Right lobe of liver (tissue), 6 donors: ENCODE measurements at regions not wholly inside any gene's neighbourhood (a gene's known extent, or its start where the extent isn't known, plus 50 kb on each side); places are given as distances from the start of the nearest gene placed in this dataset.
"Not testable (repeated sequence)": the region's sequence is repeated elsewhere in the genome, so short reads cannot be mapped to it uniquely, and the experiment has no call there.

Experiments used
- ATAC-seq, 4 donors: fragments of 200-7000 bp; cut with Tn5 transposase; one replicate each; pipeline ENCODE4 v1.9.1; 2020; ENCODE audit warnings: mild to moderate bottlenecking in 4 of 4, moderate library complexity in 4 of 4
- DNase-seq, 3 donors: peaks; one replicate each; pipeline ENCODE4 v3.0.0-alpha.2; 2020
- H3K27ac ChIP-seq, 3 donors: fragments of 200-600 bp; one replicate each; pipeline ENCODE4 v1.8.0; 2022
- H3K27me3 ChIP-seq, 2 donors: fragments of 200-600 bp; one replicate each; pipeline ENCODE4 v1.8.0; 2022
- H3K36me3 ChIP-seq, 4 donors: fragments of 200-600 bp; sonication (generic) in 1 of 4; one replicate each; pipeline versions ENCODE4 v1.5.1 to v1.8.0; 2017 to 2022; ENCODE audit warnings: control low read depth in 1 of 4
- H3K4me1 ChIP-seq, 4 donors: fragments of 200-600 bp; sonication (generic) in 1 of 4; one replicate each; pipeline versions ENCODE4 v1.5.1 to v1.8.0; 2017 to 2022; ENCODE audit warnings: control low read depth in 1 of 4
- H3K4me3 ChIP-seq, 3 donors: fragments of 200-600 bp; one replicate each; pipeline ENCODE4 v1.8.0; 2022
- H3K9me3 ChIP-seq, 4 donors: fragments of 200-600 bp; sonication (generic) in 1 of 4; one replicate each; pipeline versions ENCODE4 v1.5.1 to v1.8.0; 2017 to 2022; ENCODE audit warnings: control low read depth in 1 of 4
- POLR2A ChIP-seq: fragments of 450-650 bp; IDR thresholded peaks from one replicate; pipeline ENCODE4 v1.6.1; 2017; ENCODE audit warnings: antibody characterized with exemption, mild to moderate bottlenecking
- WGBS: methylation state at CpG from one replicate; pipeline ENCODE4 v1.1.6; 2018; ENCODE audit warnings: low coverage, low lambda C conversion rate; ENCODE audit not compliant: insufficient coverage; ENCODE audit errors: missing lambda C conversion rate; 5-methylcytosine and 5-hydroxymethylcytosine counted together
- intact Hi-C, 2 donors: fragments of 100-400 bp; cut with DNase I; formaldehyde crosslinking; loops; one replicate each; pipeline versions ENCODE4 v1.11.2 to v1.14.1; 2022
- TF ChIP-seq, protein P1 (sequence below), 4 donors: fragments of 200-600 bp in 3 of 4; fragments of 450-650 bp in 1 of 4; IDR thresholded peaks; one replicate each; pipeline versions ENCODE4 v1.5.1 to v1.8.0; 2016 to 2022; ENCODE audit warnings: antibody characterized with exemption in 4 of 4, mild to moderate bottlenecking in 2 of 4
- donor health status: DM: no; HTN: yes; CAD: no.
- donor health status: DM: no; HTN: no; CAD: no.
- donor health status: DM: no; HTN: no; CAD: no.
- donor health status: DM: no; HTN: yes; CAD: no.
- donor health status: DM: no; HTN: yes; CAD: no.

DNA sequence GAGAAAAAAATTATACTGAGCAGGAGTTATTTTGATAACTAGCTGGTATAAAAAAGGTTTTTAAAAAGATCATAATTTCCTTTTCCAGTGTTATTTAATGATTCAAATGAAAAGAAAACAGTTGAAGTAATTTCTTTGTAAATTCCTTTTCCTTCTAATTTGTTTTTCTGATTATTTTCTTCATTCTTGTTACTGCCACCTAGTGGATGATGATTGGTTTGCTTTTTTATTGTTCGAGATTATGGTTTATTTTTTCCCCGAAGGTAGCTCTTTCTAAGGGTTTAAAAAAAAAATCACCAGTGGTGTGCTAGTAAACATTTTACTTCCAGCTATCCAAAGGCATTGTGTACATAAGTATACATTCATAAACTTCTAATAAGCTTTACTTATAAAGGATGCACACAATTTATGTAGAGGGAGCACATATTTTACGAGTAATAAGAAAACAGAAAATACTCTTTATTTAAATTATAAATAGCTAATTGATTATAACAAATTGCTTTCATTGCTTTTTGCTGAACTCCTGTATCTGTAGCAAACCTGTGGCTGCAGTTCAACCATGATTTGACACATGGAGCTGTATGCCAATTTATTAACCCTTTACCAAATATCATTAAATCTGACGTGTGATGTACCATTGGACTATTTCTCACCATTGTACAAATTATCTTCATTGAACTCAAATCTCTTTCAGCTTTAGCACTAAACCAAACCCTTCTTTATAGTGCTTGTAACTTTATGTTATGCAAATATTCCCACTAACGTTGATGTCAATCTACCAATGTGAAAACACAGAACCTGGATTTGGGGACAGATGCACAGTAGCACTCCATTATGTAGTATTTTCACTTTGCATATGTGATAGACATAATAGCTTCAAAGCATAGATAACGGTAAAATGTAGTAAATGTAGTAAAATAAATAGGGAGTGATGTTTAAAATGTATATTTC is 97.8 kb upstream of the ANK2 start:
- H3K4me3 ChIP-seq = no peak overlapping the region
- no peaks in the 10 kb centered on the region for H3K36me3 ChIP-seq
- no peaks in the 10 kb centered on the region for H3K9me3 ChIP-seq
- ATAC-seq = peak in 3 of 4 donors; percentile 24 to 42 (median 33)
- TF ChIP-seq, protein P1, sequence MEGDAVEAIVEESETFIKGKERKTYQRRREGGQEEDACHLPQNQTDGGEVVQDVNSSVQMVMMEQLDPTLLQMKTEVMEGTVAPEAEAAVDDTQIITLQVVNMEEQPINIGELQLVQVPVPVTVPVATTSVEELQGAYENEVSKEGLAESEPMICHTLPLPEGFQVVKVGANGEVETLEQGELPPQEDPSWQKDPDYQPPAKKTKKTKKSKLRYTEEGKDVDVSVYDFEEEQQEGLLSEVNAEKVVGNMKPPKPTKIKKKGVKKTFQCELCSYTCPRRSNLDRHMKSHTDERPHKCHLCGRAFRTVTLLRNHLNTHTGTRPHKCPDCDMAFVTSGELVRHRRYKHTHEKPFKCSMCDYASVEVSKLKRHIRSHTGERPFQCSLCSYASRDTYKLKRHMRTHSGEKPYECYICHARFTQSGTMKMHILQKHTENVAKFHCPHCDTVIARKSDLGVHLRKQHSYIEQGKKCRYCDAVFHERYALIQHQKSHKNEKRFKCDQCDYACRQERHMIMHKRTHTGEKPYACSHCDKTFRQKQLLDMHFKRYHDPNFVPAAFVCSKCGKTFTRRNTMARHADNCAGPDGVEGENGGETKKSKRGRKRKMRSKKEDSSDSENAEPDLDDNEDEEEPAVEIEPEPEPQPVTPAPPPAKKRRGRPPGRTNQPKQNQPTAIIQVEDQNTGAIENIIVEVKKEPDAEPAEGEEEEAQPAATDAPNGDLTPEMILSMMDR (IDR thresholded peaks at IDR 0.05) = peak in 3 of 4 donors; percentile 62 to 68 (median 66)
- no peak for TF ChIP-seq POLR2A
- no peaks in the 10 kb centered on the region for H3K4me1 ChIP-seq
- no peaks in the 10 kb centered on the region for H3K27me3 ChIP-seq
- 26% methylated on average over 6 of the region's 6 CpGs for WGBS
- no peak overlapping the region for H3K27ac ChIP-seq
- DNase-seq = no peak
- intact Hi-C loops = no loop called here

DNA sequence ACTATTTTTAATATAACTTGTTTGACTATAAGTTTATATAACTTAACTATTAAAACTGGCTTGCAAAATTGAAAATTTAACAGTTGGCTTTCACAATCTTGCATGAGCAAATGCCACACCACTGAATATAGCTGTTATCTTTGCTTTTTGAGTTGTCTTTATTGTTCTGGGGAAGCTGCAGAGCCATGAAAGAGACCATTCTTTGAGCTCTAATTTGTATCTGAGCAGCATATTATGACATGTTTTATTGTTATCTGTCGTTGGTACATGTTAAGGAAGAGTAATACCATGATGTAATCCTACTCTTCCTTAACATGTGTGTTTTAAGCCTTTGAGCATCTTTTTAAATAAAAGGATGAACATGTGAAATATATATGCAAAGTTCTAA is 97.1 kb upstream of the ANK2 start:
- WGBS = 26% methylated on average over 1 of the region's 1 CpG
- no peak for TF ChIP-seq POLR2A
- no peak for ATAC-seq
- Histone ChIP-seq H3K27ac (no peak overlapping the region), H3K36me3 (no peaks in the 10 kb centered on the region), H3K9me3 (no peaks in the 10 kb centered on the region), H3K27me3 (no peaks in the 10 kb centered on the region), H3K4me3 (no peak overlapping the region), H3K4me1 (no peaks in the 10 kb centered on the region)
- intact Hi-C loops = no loop called here
- no peak for DNase-seq

DNA sequence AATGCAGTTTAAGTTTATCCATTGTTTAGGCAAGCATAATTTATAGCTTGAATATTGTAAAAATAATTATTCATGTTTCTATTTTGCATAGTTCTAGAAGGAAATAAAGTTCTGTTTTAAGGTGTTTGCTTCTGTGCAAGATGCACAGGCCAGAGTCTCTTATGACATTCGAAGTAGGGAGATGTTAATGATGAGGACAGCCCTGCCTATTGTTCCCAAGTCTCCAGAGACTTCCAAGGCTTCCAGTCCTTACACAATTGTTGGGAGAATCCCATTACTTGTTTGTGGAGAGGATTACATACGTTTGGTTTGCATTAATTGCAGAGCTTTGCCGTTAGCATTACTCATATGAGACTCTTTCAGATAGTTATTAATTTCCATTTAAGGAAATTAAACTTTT is 96.2 kb upstream of the ANK2 start:
- DNase-seq (no peak), ATAC-seq (no peak)
- no peaks in the 10 kb centered on the region for H3K27me3 ChIP-seq
- 55% methylated on average over 3 of the region's 3 CpGs for WGBS
- no peaks in the 10 kb centered on the region for H3K36me3 ChIP-seq
- intact Hi-C loops = no loop called here
- no peaks in the 10 kb centered on the region for H3K9me3 ChIP-seq
- no peaks in the 10 kb centered on the region for H3K4me1 ChIP-seq
- TF ChIP-seq POLR2A = no peak
- TF ChIP-seq, protein P1 (IDR thresholded peaks at IDR 0.05) = no peak
- H3K27ac ChIP-seq = no peak overlapping the region
- H3K4me3 ChIP-seq = no peak overlapping the region

DNA sequence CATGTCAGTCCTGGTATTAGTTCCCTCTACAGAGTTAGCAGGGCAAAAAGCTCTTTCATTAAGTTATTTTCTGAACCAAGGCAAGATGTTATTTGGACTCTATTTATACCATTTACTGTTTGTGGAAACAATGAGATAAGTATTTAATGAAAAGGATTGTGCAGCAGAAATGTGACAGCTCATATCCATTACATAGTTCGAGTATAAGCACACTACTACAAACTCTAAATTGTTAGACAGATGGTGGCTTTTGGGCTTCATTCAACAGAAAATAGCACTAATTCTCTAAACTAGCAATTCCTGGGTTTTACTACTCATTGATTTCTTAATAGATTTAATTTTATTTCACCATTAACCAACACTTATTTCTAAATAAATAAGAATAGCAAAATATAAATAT is 95.2 kb upstream of the ANK2 start:
- DNase-seq (no peak), ATAC-seq (no peak)
- H3K9me3 ChIP-seq = no peaks in the 10 kb centered on the region
- H3K4me3 ChIP-seq = no peak overlapping the region
- TF ChIP-seq, protein P1 (IDR thresholded peaks at IDR 0.05) = no peak
- no peak for TF ChIP-seq POLR2A
- no peaks in the 10 kb centered on the region for H3K27me3 ChIP-seq
- no peaks in the 10 kb centered on the region for H3K36me3 ChIP-seq
- H3K4me1 ChIP-seq = no peaks in the 10 kb centered on the region
- H3K27ac ChIP-seq = no peak overlapping the region
- intact Hi-C loops = no loop called here
- 15% methylated on average over 1 of the region's 1 CpG for WGBS

DNA sequence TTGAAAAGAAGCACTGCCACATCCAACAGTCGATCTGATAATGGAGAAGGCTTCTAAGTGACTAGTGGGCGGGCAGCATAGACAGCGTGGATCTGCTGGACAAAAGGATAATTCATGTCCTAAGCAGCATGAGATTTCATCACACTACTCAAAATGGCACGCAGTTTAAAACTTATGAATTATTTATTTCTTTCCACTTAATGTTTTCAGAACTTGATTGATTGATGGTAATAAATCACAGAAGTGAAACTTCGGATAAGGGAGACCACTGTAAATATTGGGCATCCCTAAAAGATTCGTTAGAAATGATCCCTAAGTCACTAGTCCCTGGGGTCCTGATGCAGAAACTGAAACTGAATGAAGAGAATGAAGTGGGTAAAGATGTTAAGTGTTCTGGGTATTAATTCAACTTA is 93.0 kb upstream of the ANK2 start:
- no peak for DNase-seq
- H3K27ac ChIP-seq = no peak overlapping the region
- TF ChIP-seq, protein P1 (IDR thresholded peaks at IDR 0.05) = no peak
- TF ChIP-seq POLR2A = no peak
- H3K4me3 ChIP-seq = no peak overlapping the region
- no peaks in the 10 kb centered on the region for H3K9me3 ChIP-seq
- ATAC-seq = no peak
- H3K36me3 ChIP-seq = no peaks in the 10 kb centered on the region
- intact Hi-C loops = no loop called here
- WGBS = 56% methylated on average over 6 of the region's 6 CpGs
- no peaks in the 10 kb centered on the region for H3K27me3 ChIP-seq
- H3K4me1 ChIP-seq = no peaks in the 10 kb centered on the region

DNA sequence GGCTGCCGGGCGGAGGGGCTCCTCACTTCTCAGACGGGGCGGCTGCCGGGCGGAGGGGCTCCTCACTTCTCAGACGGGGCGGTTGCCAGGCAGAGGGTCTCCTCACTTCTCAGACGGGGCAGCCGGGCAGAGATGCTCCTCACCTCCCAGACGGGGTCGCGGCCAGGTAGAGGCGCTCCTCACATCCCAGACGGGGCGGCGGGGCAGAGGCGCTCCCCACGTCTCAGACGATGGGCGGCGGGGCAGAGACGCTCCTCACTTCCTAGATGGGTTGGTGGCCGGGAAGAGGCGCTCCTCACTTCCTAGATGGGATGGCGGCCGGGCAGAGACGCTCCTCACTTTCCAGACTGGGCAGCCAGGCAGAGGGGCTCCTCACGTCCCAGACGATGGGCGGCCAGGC is 91.7 kb upstream of the ANK2 start:
- WGBS = no CpG with 5 or more reads among the region's 31 CpGs

More for the DNA sequence above, 91.7 kb upstream of the ANK2 start:
- H3K27ac ChIP-seq, H3K36me3 ChIP-seq, intact Hi-C loops, H3K4me3 ChIP-seq, DNase-seq, H3K9me3 ChIP-seq, ATAC-seq, H3K27me3 ChIP-seq, H3K4me1 ChIP-seq: not testable (repeated sequence)
